Stimulated activated CD8-positive, alpha-beta memory T cell treated with anti-CD3 and anti-CD28 coated beads, Interleukin-15, amount 100 ng/mL, for 1 hour (primary cell): ENCODE measurements at regions not wholly inside any gene's neighbourhood (a gene's known extent, or its start where the extent isn't known, plus 50 kb on each side); places are given as distances from the start of the nearest gene placed in this dataset.

Experiments
- DNase-seq: peaks from one replicate; pipeline ENCODE4 v3.0.0-alpha.2; 2020; ENCODE audit warnings: low read depth

DNA sequence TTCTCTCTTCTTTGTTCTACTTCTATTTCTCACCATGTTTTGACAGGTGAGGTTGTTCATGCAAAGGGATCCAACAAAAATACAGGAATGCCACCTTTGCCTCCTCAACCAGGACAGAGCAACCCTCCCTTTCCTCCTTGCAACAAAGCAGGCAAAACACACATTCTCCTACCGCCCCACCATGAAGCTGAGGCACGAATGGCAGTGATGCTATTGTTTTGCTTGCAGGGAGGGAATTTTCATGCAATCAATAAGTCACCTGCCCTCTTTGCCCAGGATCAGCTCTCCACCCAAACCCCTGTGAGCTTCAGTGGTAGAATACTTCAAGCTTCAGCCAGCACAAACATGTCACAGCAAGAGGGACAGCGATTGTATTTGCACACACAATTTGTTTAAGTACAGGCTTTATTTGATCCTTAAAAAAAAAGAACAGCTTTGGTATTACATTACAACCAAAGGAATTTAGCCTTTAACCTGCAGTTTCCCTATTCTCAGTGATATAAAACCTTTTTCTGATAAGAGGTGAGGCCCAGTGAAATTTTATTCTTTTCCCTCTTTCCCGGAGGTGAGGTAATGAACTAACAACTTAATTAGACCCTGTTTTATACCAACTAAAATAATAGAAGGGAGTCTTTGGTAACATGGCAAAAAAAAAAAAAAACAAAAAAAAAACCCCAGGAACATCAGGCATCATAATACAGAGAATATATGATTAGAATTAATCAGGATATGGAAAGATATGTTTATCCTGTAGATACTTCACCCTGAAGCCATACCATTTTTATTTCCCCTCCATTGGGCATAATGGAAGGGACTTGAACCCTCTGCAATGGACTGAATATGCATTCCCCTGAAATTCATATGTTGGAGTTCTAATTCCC is 87.0 kb upstream of the EEA1 start:
- no peak for DNase-seq

DNA sequence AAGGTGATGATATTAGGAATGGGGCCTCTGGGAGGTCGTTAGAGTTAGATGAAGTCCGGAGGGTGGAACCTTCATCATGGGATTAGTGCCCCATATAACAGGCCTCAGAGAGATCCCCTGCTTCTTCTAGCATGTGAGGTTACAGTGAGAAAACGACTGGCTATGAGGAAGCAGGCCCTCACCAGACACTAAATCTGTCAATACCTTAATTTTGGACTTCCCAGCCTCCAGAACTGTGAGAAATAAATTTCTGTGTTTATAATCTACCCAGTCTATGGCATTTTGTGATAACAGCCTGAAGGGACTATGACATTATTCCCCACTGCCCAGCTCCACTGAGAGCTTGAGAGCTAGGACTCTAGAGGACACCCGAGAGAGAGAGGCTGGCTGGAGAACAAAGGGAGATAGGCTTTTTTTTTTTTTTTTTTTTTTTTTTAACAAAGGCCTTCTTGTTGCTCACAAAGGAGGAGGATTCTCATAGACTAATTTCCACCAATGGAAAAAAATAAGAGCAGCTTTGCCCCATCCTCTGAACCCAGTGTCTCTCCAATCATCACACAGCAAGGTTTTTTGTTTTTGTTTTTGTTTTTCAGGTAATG is 87.8 kb upstream of the EEA1 start:
- no peak for DNase-seq

DNA sequence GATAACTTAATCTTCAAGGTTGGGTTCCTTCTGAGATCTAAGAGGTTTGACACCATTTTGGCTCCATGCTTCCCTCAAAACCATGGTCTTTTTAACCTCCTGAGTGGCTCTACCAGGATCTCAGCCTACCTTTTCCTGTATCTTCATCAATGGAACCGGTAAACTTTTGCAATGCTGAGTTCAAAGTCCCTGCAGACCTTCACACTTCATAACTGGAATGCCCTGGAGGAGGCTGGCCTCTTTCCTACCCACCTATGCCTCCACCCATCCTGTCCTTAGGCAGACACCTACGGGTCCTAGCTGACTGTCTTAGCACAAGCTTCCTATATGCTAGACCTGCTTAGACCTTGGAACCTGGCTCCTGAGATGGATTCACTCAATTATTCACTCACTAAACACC is 89.5 kb upstream of the EEA1 start:
- DNase-seq, result no peak

- DNase-seq, result no peak
These were observed 90.3 kb upstream of the EEA1 start for GRCh38 chr12:93019212-93019927.

DNA sequence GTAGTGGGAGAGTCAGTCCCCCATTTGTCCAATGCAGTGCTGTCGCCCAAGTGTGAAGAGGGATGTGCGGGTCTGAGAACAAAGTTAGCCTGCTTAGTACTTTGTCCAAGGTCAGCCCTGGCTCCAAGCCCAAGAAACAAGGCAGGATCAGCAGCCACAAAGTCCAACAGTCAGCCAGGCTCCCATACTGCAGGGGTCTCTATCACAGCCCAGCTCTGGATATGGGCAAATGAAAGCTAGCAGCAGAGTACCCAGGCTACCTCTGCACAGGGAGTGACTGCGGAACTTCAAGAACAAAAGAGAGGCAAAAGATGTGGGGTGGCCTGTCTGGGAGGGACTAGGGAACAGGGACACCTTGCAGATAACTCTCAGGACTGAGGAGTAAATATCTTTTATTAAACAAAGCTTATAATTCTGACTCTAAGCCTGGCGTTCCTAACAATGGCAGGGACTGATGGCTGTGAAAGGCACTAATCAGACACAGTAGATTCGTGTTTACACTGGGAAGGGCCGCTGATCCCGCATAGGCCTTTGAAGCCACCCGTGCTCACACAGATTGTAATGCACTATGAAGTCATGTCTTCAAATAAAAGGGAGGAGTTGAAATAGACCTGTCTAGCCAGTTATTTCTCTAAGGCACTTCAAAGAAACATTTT is 91.0 kb upstream of the EEA1 start:
- DNase-seq, result no peak

DNA sequence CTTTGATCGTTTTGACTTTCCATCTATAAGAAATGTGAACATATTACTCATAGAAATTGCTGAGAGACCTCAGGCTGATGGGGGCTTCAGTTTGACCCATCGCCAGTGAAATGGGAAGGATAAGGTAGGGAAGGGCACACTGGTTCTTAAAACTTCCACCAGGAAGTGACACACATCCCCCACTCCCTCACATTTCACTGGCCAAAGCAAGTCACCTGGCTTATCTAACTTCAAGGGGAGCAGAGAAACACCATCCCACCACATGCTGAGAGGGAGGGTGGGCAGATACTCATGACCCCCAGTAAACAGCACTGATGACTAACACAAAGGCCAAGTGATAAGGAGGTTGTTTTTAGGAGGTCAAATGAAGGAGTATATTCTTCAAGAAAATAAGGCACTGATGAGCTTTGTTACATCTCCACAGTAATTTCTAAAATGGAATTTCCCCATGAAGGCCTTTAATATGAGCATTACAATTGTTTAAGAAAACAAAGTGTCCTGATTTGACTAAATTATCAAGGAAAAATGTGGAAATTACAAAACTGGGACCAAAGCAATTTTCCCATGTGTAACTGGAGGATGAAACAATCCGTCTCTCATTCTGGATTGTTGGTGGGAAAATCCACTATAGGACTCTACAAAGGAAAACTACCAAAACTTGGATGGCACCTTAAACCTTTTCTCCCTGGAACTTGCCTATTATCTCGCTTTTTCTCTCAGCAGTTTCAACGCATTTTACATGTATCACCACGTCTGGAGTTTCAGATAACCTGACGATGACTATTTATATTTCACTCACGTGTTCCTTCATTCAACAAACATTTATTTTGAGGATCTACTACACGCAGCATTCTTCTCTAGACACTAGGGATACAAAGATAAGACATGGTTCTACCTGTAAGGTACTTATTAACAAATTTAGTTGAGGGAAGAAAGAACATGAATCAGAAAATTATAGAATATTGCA is 91.8 kb upstream of the EEA1 start:
- DNase-seq, result no peak

DNA sequence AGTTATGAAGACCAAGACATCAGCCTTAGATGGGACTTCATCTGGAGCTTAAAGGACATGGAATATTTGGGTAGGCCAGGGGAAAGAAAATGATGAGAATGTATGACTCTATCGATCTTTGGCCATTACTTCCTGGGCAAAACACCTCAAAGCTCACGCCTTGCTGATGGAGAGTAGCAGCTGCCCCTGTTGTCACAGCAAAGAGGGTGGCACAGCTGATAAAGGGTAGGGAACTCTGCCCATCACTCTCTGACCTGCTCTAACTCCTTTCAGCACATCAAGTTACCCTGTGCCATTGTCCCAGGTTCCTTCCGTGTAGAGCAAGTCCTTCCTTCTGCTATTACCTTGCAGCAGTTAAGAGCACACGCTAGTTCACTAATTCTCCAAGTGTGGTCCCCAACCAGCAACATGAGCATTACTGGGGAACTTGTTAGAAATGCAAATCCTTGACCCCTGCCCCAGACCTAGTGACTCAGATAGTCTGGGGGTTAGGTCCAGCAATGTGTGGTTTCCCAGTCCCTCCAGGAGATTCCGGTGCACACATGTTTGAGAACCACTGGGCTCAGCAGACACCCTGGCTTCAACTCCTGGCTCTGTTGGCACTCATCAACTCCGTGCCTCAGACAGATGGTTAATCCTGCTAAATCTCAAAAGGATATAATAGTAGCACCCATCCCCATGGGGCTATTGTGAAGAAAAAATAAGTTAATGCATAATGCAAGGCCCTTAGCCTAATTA is 93.7 kb upstream of the EEA1 start:
- DNase-seq, result no peak

DNA sequence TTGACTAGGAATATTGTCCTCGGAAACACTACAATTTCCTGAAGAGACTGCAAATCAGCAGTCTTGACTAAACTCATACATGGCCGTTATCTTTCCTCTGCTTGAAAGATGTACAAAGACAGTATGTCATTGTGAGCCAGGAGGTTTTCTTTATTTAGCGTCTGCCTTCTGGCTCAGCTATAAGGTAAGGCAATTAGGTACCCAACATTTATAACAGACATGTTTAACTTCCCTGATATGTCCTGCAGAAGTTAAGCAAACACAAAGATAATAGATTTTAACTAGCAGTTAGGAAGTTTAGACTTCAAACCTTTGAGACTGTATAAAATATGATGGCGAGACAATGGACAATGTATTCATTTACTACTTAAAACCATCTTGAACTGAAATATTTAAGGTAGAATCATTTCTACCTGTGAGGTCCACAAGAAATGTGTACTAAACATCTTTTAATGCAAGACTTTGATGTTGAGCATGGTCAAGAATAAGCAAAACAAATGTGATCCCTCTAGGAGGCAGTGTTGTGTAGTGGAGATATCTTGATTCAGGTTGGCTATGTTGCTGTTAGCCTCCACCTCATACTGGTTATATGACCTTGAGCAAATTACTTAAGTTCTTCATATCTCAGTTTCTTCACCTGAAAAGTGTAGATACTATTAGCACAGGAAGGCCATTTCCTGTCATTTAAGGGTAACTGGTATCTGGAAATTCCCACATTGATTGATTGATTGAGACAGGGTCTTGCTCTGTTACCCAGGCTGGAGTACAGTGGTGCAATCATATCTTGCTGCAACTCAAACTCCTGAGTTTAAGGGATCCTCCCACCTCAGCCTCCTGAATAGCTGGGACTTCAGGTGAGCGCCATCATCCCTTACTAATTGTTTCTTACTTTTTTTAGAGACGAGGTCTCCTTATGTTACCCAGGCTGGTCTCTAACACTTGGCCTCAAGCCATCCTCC is 96.3 kb upstream of the EEA1 start:
- DNase-seq, result no peak

DNA sequence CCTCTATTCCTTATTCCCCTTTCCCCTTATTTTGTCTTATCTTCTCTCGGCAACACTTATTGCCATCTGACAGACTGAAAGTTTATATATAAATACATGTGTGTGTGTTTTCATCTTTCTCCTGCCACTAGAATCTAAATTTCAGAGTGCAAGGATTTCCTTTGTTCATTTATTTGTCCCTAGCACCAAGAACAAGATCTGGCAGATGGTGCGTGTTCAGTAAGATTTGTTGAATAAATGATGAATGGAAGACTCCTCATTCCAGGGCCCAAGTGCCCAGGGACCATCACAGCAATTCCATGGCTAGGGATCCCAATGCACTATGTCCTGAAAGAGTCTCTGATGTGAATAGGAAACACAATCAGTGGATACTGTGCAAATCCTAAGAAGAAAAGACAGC is 97.9 kb upstream of the EEA1 start:
- DNase-seq, result no peak

GRCh38 chr12:93029091-93029490 is 100.0 kb upstream of the EEA1 start:
- DNase-seq, result no peak

DNA sequence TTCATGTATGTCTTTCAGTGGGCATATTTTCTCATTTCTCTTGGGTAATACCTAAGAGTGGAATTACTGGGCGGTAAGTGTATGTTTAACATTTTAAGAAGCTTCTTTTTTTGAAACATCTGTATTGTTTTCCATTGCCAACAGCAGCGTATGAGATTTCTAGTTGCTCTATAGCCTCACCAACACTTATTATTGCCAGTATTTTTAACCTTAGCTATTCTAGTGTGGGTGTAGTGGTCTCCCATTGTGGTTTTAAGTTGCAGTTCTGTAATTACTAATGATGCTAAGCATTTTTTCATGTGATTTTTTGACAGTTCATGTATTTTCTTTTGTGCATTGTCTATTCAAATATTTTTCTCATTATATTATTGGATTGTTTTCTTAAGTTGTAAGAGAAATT is 101.9 kb upstream of the EEA1 start:
- no peak for DNase-seq

DNA sequence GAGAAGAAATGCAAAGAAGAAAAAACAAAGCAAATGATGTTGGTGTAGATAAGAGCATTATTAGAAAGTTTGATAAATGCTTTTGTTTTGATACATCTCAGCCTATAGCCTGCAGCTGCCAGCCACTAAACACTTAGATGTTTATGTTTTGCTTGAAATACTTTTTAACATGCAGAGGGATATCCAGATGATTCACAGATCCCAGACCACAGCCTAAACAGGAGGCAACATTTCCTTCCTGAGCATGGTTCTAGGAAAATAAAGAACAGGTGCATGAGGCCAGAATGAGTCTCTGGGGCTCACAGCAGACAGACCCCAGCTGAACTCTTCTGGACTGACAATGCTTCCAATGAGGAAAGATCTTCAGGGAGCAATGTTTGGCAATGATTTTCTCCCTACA is 103.7 kb upstream of the EEA1 start:
- no peak for DNase-seq

- DNase-seq, result no peak
These were observed 104.9 kb upstream of the EEA1 start for GRCh38 chr12:93033948-93034347.

- no peak for DNase-seq
These were observed 110.0 kb upstream of the EEA1 start for GRCh38 chr12:93039062-93039461.

GRCh38 chr12:93039930-93040329 is 110.8 kb upstream of the EEA1 start:
- no peak for DNase-seq

DNA sequence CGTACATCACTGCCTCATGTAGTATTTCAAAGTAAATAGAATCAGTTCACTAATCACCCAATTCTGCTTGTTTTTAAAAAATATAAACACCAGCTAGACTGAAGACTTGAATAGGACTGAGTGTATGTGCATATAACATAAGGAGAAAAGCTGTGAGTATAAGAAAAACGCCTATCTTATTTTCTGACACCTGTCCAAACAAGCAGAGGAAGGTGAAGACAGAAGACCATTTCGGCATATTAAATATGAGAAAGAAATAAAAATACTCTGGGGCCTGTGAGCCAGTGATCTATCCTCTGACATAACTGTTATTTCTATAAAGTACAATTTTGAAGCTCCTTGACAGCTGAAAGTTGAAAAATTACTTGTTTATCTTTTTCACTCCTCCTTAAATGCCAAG is 111.3 kb upstream of the EEA1 start:
- no peak for DNase-seq

DNA sequence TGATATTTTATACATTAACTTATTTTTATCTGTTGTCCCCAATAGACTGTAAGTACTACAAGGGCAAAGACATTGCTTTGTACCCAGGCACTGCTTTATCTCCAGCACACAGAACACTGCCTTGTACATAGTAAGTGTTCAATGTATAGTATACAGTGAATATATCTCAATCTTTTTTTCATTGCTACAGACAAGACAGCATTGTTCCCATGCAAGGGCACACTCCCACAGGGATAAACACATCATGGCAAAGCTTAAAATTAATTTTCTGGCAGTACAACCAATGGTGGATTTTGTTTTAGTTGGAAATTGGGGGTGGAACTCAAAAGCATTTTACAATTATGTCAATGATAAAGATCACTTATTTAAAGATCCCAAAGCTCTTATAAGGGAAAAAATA is 112.3 kb upstream of the EEA1 start:
- no peak for DNase-seq

DNA sequence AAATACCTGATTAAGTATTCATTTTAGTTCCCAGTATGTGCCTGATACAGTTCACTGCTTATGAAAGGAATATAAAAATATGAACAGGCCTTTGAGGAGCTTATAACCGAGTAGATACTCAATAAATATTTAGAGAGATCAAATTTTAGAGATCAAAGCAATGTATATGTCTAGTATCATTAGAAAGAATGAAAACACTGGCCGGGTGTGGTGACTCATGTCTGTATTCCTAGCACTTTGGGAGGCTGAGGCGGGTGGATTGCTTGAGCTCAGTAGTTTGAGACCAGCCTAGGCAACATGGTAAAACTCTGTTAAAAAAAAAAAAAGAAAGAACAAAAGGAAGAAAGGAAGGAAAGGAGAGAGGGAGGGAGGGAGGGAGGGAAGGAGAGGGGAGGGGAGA is 113.2 kb upstream of the EEA1 start:
- no peak for DNase-seq

DNA sequence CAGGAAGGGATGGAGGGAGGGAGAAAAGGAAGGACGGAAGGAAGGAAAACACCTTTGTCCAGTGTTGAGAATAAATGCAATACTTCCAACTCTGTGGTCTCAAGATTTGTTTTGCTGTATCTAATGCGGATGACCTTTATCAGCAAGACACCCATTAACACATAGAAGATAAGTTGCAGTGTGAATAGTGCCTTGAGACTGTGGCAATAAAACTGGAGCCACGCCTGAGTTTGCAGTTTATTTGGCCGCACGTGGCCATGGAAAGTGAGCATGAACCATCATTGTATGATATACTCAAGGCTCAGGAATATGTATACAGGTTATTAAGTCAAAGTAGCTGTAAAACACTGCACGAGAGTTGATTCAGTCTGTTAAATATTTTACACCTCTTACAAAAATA is 113.6 kb upstream of the EEA1 start:
- no peak for DNase-seq
